ENCODE measurements at regions not wholly inside any gene's neighbourhood (a gene's known extent, or its start where the extent isn't known, plus 50 kb on each side); places are given as distances from the start of the nearest gene placed in this dataset.
A peak's percentile ranks its signal among the peaks of the same experiment; 100 is the strongest.
"Not testable (repeated sequence)": the region's sequence is repeated elsewhere in the genome, so short reads cannot be mapped to it uniquely, and the experiment has no call there.

GRCh38 chrX:55867708-55868107, 150.2 kb downstream of the RRAGB start:
- no peak for ATAC-seq
- TF ChIP-seq RARB (CRISPR knock-in tag; IDR thresholded peaks at IDR 0.05) (no peak), SNAI2 (CRISPR knock-in tag; IDR thresholded peaks at IDR 0.05) (no peak)

- TF ChIP-seq CSRNP3 (CRISPR knock-in tag; IDR thresholded peaks at IDR 0.05) (no peak), ZFP30 (CRISPR knock-in tag; IDR thresholded peaks at IDR 0.05) (no peak), ZC3H10 (CRISPR knock-in tag; IDR thresholded peaks at IDR 0.05) (no peak), PPARA (CRISPR knock-in tag; IDR thresholded peaks at IDR 0.05; ENCODE audit: borderline replicate concordance) (no peak), POU6F1 (CRISPR knock-in tag; IDR thresholded peaks at IDR 0.05; ENCODE audit: borderline replicate concordance, low read depth) (no peak), SNAI2 (CRISPR knock-in tag; IDR thresholded peaks at IDR 0.05) (no peak), CREB5 (CRISPR knock-in tag; IDR thresholded peaks at IDR 0.05; ENCODE audit: low read depth) (no peak), ISL1 (CRISPR knock-in tag; IDR thresholded peaks at IDR 0.05) (no peak), PATZ1 (CRISPR knock-in tag; IDR thresholded peaks at IDR 0.05; ENCODE audit: borderline replicate concordance) (no peak), TSHZ2 (CRISPR knock-in tag; IDR thresholded peaks at IDR 0.05) (no peak), TCF4 (CRISPR knock-in tag; IDR thresholded peaks at IDR 0.05; ENCODE audit: borderline replicate concordance) (no peak), ZFP3 (CRISPR knock-in tag; IDR thresholded peaks at IDR 0.05) (no peak), ARNTL (CRISPR knock-in tag; IDR thresholded peaks at IDR 0.05; ENCODE audit: borderline replicate concordance, low read depth) (no peak), GLIS3 (CRISPR knock-in tag; IDR thresholded peaks at IDR 0.05) (no peak), ESRRG (CRISPR knock-in tag; IDR thresholded peaks at IDR 0.05) (no peak), RARB (CRISPR knock-in tag; IDR thresholded peaks at IDR 0.05) (no peak), ZNF565 (CRISPR knock-in tag; conservative IDR thresholded peaks at IDR 0.05; ENCODE audit: low read depth) (no peak), CSDC2 (CRISPR knock-in tag; IDR thresholded peaks at IDR 0.05) (no peak), OSR1 (CRISPR knock-in tag; IDR thresholded peaks at IDR 0.05) (no peak), ZNF70 (CRISPR knock-in tag; IDR thresholded peaks at IDR 0.05) (no peak)
- no peak for ATAC-seq
Measured at GRCh38 chrX:55874807-55875206, 157.3 kb downstream of the RRAGB start.

GRCh38 chrX:55883541-55883940, 166.0 kb downstream of the RRAGB start:
- ATAC-seq: not testable (repeated sequence)

GRCh38 chrX:55907968-55908607, 190.5 kb downstream of the RRAGB start:
- TF ChIP-seq OSR1 (CRISPR knock-in tag; IDR thresholded peaks at IDR 0.05): no peak
- no peak for TF ChIP-seq POU6F1 (CRISPR knock-in tag; IDR thresholded peaks at IDR 0.05; ENCODE audit: borderline replicate concordance, low read depth)
- no peak for TF ChIP-seq GLIS3 (CRISPR knock-in tag; IDR thresholded peaks at IDR 0.05)
- ATAC-seq: peak; percentile 82

All from SK-N-SH treated with all-trans-retinoic acid at 6 μM for 48 hours (cell line).